Body of pancreas (tissue), 4 donors: ENCODE measurements at regions not wholly inside any gene's neighbourhood (a gene's known extent, or its start where the extent isn't known, plus 50 kb on each side); places are given as distances from the start of the nearest gene placed in this dataset.

ENCODE experiments used
- CTCF ChIP-seq, 7 experiments: fragments of 450-650 bp in 4 of 7; fragments of 200-600 bp in 3 of 7; sonication (generic) in 3 of 7; IDR thresholded peaks; one replicate each; pipeline ENCODE4 v1.5.1; 2016 to 2019; ENCODE audit warnings: antibody characterized with exemption in 7 of 7
- POLR2A ChIP-seq, 3 donors: fragments of 450-650 bp; IDR thresholded peaks; one replicate each; pipeline ENCODE4 v1.6.1; 2016; ENCODE audit warnings: antibody characterized with exemption in 3 of 3, mild to moderate bottlenecking in 2 of 3

GRCh38 chr10:10676972-10677371, 340.7 kb upstream of the CELF2 start:
- TF ChIP-seq POLR2A (IDR thresholded peaks at IDR 0.05) = no peak
- TF ChIP-seq CTCF (IDR thresholded peaks at IDR 0.05) = no peak
